ENCODE measurements at regions not wholly inside any gene's neighbourhood (a gene's known extent, or its start where the extent isn't known, plus 50 kb on each side); places are given as distances from the start of the nearest gene placed in this dataset.

- no peak overlapping the region for H3K4me3 ChIP-seq (ENCODE audit: low read length)
- no peak for DNase-seq (ENCODE audit: low read depth)
- TF ChIP-seq, protein P1, sequence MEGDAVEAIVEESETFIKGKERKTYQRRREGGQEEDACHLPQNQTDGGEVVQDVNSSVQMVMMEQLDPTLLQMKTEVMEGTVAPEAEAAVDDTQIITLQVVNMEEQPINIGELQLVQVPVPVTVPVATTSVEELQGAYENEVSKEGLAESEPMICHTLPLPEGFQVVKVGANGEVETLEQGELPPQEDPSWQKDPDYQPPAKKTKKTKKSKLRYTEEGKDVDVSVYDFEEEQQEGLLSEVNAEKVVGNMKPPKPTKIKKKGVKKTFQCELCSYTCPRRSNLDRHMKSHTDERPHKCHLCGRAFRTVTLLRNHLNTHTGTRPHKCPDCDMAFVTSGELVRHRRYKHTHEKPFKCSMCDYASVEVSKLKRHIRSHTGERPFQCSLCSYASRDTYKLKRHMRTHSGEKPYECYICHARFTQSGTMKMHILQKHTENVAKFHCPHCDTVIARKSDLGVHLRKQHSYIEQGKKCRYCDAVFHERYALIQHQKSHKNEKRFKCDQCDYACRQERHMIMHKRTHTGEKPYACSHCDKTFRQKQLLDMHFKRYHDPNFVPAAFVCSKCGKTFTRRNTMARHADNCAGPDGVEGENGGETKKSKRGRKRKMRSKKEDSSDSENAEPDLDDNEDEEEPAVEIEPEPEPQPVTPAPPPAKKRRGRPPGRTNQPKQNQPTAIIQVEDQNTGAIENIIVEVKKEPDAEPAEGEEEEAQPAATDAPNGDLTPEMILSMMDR (IDR thresholded peaks at IDR 0.05; ENCODE audit: insufficient read depth, low read depth, low read length, missing control alignments): no peak
Measured at GRCh38 chr3:34207002-34207401, 408.6 kb downstream of the PDCD6IP start.

GRCh38 chr3:34207806-34208205 is 409.4 kb downstream of the PDCD6IP start:
- TF ChIP-seq, protein P1 (IDR thresholded peaks at IDR 0.05; ENCODE audit: insufficient read depth, low read depth, low read length, missing control alignments): no peak
- no peak for DNase-seq (ENCODE audit: low read depth)
- H3K4me3 ChIP-seq (ENCODE audit: low read length): no peak overlapping the region

- TF ChIP-seq, protein P1 (IDR thresholded peaks at IDR 0.05; ENCODE audit: insufficient read depth, low read depth, low read length, missing control alignments): no peak
Measured at GRCh38 chr3:34212175-34212574, 413.7 kb downstream of the PDCD6IP start.

GRCh38 chr3:34212656-34213055 is 414.2 kb downstream of the PDCD6IP start:
- TF ChIP-seq, protein P1 (IDR thresholded peaks at IDR 0.05; ENCODE audit: insufficient read depth, low read depth, low read length, missing control alignments): no peak
- H3K4me3 ChIP-seq (ENCODE audit: low read length): no peak overlapping the region
- peak; percentile 46 for DNase-seq (ENCODE audit: low read depth)

More at GRCh38 chr3:34212175-34212574, 413.7 kb downstream of the PDCD6IP start:
- no peak overlapping the region for H3K4me3 ChIP-seq (ENCODE audit: low read length)
- peak; percentile 1 for DNase-seq (ENCODE audit: low read depth)

DNA sequence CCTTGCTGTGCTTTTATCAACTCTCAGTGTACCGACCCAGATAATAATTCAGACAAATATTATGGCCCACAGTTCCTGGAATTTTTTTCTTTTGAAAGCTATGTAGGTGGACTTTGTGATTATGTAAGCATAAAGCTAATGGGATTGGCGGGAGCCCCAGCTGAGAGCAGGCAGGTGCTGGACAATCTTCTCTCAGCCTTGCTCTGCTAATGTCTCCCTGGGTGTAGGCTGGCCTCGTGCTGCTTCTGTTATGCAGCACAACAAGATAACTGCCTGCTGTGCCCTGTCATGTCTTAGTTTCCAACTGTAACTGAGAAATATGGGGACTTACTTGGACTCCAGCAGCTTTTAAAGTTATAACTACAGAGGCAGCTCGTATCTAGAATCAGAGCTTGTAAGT is 415.0 kb downstream of the PDCD6IP start:
- DNase-seq (ENCODE audit: low read depth): no peak
- TF ChIP-seq, protein P1 (IDR thresholded peaks at IDR 0.05; ENCODE audit: insufficient read depth, low read depth, low read length, missing control alignments): no peak
- H3K4me3 ChIP-seq (ENCODE audit: low read length): no peak overlapping the region

DNA sequence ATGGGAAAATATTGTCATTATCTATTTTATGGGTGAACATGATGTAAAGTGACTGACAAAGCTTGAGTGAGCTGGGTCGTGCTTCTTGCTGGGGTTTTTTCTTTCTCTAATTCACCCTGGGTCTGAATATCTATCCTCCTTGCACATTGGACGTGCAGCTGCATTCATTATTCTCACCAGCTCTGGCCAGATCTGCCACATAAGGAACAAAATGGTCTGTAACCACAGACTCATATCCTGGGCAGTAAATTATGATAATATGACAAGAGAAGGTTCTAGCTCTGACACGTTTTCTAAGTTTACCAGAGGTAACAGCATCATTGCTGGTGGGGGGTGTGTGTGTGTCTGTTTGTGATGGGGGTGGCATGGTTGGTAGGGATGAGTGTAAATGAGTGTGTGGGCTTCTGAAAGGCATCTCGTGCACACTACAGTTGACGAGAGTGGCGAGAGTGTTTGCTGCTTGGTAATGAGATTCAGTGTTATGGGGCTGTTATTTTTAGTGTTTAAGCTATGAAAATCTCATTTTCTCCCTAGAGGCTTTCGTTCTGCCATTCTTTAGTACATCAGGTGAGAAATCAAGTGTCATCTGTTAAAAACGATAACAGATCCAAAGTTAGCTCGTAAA is 418.4 kb downstream of the PDCD6IP start:
- TF ChIP-seq, protein P1 (IDR thresholded peaks at IDR 0.05; ENCODE audit: insufficient read depth, low read depth, low read length, missing control alignments): no peak
- H3K4me3 ChIP-seq (ENCODE audit: low read length): no peak overlapping the region
- DNase-seq (ENCODE audit: low read depth): no peak
